ENCODE measurements at regions not wholly inside any gene's neighbourhood (a gene's known extent, or its start where the extent isn't known, plus 50 kb on each side); places are given as distances from the start of the nearest gene placed in this dataset.

GRCh38 chr3:145892869-145893268 lies 268.1 kb downstream of the PLOD2 start:
- TF ChIP-seq POLR2AphosphoS5 (IDR thresholded peaks at IDR 0.05) (no peak), CTCF (IDR thresholded peaks at IDR 0.05) (no peak), POLR2A (IDR thresholded peaks at IDR 0.05) (no peak), EP300 (IDR thresholded peaks at IDR 0.05) (no peak)

Data from sigmoid colon (tissue), 4 donors.